ENCODE measurements at regions not wholly inside any gene's neighbourhood (a gene's known extent, or its start where the extent isn't known, plus 50 kb on each side); places are given as distances from the start of the nearest gene placed in this dataset.

DNA sequence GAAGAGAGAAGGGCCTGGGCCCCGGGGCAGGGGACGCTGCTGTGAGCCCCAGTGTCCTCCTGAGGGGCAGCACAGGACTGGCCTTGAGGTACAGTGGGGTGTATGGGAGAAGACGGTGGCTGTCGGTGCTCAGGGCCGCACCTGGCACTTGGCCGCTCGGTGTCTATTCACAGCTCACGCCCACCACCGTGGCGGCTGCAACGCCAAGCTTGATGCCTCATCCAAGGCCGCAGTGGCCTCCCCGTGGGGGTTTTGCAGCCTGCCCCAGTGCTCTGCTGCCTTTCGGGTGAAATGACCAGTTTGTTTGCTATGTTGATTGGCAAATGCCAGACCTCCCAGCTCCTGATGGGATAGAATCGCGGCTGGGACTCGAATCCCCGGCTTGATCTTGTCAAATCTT is 79.5 kb upstream of the SLCO4A1 start:
- no peak for DNase-seq (ENCODE audit: low spot score)

DNA sequence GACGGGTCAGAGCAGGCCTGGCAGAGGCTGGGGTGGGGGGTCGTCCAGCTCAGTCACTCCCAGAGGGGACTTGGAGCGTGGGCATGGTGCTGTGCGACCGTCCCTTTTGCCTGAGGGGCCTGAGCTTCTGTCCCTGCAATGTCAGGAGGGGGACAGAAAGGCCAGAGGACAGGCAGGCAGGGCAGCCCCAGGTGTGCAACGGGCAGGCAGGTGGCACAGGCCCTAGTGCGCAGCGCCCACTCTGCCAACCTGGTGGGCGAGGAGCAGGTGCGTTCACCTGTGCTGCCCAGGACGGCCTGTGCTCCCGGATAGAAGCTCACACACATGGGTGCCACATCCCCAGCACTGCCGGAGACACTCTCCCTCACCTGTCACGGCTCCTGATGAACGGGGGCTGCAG is 78.7 kb upstream of the SLCO4A1 start:
- DNase-seq (ENCODE audit: low spot score), result no peak

DNA sequence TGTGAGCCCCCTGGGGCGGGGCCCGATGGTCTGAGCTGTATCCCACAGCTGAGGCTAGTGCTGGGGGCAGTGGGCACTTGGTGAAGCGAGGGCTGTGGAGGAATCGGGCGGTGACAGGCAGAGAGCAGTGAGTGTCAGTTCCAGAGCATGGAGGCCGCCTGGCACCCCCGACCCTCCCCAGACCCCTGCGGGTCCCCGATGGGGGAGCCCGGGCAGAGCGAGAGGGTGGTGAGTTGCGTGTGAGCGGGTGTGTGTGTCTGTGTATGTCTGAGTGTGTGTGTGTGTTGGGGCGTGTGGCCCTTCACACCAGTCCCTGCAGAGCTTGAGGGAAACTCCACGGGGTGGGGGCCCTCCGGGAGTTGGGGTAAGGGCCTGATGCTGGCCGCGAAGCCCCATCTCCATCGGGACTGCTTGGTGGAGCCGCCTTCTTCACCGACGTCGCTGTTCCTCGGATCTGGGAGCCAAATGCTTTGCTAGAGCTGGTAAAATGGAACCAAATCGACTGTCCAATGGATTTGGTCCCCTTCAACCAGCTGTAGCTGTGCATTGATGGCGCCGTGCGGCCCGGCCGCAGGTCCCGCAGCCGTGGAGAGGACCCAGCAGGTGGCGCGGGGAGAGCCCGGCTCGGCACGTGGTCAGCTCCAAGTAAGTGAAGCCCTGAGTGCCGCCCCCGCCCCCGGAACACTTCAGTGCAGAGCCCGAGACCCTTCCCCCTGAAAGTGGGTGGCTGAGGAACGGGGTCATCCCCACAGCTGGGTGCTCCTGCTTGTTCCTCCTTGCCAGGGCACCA is 77.7 kb upstream of the SLCO4A1 start:
- DNase-seq (ENCODE audit: low spot score), result no peak

DNA sequence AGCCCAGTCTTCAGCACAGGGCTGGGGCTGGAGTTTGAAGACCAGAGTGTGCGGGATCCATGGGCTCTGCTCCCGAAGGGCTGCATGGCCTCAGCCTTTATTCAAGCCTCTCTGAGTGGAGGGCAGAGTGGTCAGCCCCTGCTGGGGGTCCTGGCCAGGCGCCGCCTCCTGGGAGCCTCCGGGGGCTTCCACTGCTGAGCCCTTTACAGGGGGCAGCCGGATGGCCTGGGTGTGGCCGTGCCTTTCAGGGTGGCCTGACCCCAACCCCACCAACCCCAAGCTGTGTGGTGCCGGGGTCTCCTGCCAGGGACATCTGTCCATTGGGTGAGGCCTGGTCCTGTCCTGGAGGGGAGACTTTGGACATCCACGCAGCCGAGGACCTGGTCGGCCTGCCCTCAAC is 76.0 kb upstream of the SLCO4A1 start:
- DNase-seq (ENCODE audit: low spot score), result no peak

DNA sequence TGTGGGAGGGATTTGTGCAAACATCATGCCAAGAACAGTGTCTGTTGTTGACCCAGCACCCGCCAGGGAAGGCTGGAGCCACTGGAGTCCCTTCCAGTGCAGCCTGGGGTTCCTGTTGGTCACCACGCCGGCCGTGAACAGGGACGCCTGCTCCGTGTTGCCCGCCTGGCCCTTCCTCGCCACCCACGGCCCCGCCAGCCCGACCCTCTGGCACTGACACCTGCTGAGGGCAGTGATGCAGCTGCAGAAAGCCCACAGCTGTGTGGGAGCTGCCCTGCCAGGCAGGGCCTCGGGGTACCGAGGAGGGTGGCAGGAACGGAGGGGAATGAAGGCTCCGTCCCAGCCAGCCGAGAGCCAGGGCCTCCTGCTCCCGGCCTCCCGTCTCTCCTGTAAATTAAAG is 75.5 kb upstream of the SLCO4A1 start:
- no peak for DNase-seq (ENCODE audit: low spot score)

- no peak for DNase-seq (ENCODE audit: low spot score)
These were observed 74.9 kb upstream of the SLCO4A1 start for GRCh38 chr20:62567246-62568044.

GRCh38 chr20:62568045-62568389 is 74.3 kb upstream of the SLCO4A1 start:
- DNase-seq (ENCODE audit: low spot score), result no peak

DNA sequence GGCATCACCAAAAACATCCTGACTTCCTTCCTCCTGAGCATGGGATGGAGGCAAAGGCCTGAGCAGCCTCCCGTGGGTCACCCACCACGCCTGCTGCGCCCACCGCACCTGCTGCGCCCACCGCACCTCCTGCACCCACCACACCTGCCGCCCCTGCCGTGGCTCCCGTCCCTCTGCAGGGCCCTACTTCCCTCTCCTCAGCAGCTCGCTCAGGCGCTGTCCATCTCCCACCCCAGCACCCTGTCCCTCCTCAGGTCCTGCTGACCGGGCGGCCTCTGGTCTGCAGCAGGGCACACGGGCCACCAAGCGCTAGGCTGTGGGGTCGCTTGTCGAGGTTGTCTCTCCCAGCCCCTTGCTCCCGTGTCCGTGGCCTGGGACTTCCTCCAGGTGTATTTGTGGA is 72.7 kb upstream of the SLCO4A1 start:
- no peak for DNase-seq (ENCODE audit: low spot score)

GRCh38 chr20:62570403-62570802 is 71.9 kb upstream of the SLCO4A1 start:
- no peak for DNase-seq (ENCODE audit: low spot score)

- no peak for DNase-seq (ENCODE audit: low spot score)
These were observed 71.2 kb upstream of the SLCO4A1 start for GRCh38 chr20:62570897-62571668.

DNA sequence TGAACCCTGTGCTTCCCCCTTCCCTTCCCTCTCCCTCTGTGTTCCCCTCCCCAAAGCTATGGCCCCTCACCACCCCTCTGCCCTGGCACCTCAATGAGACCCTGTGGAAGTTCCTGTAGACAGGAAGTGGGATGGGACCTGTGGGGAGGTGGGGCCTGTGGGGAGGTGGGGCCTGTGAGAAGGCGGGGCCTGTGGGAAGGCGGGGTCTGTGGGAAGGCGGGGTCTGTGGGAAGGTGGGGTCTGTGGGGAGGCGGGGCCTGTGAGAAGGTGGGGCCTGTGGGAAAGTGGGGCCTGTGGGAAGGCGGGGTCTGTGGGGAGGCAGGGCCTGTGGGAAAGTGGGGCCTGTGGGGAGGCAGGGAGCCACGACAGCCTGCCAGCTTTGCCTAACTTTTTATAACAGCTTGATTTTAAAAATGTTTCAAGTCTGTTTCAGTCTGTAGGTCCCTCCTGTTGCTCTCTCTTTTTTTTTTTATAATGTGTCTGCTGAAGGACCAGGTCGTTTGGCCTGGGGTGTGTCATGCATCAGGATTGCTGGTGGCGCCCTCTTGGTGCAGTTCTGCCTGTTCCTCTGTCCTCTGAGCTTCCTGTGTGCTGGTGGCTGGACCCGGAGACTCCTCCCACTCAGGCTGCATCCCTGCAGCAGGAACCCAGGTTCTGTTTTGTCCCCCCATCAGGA is 70.5 kb upstream of the SLCO4A1 start:
- no peak for DNase-seq (ENCODE audit: low spot score)

DNA sequence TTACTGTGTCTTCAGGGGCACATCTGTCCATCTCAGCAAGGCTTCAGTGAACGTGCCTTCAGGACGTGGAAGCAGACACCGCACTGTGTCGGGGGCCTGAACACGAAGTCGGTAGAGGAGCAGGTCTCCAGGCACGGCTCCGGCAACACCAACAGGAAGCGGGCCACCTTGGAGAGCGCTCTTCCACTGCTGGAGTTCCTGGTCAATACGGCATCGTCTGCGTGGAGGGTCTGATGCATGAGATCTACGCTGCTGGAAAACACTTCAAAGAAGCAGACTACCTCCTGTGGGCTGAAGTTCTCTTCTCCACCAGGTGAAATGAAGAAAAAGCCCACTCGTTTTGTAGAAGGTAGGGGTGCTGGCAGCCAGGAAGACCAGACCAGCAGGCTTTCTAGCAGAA is 69.3 kb upstream of the SLCO4A1 start:
- DNase-seq (ENCODE audit: low spot score), result no peak

- no peak for DNase-seq (ENCODE audit: low spot score)
These were observed 68.5 kb upstream of the SLCO4A1 start for GRCh38 chr20:62573817-62574216.

- DNase-seq (ENCODE audit: low spot score), result no peak
These were observed 67.9 kb upstream of the SLCO4A1 start for GRCh38 chr20:62574230-62574993.

DNA sequence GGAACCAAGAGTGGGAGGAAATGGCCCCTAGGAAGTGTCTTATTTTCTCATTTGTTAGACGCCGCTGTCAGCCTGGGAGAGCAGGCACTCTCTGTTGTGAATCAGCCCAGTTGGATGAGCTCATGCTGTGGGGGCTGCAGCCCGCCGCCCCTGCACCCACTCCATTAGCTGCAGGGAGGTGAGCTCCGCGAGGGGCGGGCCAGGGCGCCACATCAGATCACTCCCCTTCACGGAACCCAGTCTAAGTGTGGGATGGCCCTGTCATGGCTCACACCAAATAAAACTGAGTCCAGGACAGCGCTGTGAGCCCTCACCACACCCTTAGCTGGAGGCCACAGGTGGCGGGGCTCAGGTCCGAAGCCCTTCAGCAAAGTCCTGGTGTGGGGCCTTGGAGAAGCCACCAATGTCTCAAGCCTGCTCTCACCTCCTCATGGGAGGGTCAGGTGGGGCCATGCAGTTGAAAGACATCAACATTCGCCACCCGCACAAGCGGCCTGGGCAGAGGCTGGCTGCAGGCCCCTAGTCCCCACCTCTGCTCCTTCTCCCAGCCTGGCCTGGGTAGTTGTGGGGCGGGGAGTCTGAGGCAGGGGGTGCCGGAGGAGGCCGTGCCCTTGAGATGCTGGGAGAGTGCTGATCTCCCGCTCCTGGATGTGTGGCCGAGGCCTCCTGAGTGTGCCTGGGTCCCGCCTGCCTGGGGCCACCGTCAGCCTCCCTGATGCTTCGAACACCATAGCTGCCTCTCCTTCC is 66.2 kb upstream of the SLCO4A1 start:
- DNase-seq (ENCODE audit: low spot score), result no peak

- no peak for DNase-seq (ENCODE audit: low spot score)
These were observed 65.4 kb upstream of the SLCO4A1 start for GRCh38 chr20:62576815-62577489.

DNA sequence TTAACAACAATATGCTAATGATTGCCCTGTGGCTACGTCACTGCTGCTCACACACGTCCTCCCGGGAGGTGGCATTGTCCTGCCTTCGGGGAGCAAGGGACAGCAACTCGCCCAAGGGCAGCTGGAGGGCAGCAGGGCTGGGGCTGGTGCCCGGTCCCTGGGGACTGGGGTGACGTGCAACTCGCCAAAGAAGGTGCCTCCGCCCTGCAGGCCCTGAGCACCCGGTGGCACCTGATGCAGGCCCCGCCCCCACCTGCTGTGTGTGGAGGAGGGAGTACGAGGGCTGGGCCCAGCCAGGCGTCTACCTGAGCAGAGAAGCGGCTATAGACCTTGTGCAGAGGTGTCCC is 64.8 kb upstream of the SLCO4A1 start:
- no peak for DNase-seq (ENCODE audit: low spot score)

- no peak for DNase-seq (ENCODE audit: low spot score)
These were observed 63.9 kb upstream of the SLCO4A1 start for GRCh38 chr20:62578294-62578897.

GRCh38 chr20:62580052-62580451 is 62.3 kb upstream of the SLCO4A1 start:
- no peak for DNase-seq (ENCODE audit: low spot score)

DNA sequence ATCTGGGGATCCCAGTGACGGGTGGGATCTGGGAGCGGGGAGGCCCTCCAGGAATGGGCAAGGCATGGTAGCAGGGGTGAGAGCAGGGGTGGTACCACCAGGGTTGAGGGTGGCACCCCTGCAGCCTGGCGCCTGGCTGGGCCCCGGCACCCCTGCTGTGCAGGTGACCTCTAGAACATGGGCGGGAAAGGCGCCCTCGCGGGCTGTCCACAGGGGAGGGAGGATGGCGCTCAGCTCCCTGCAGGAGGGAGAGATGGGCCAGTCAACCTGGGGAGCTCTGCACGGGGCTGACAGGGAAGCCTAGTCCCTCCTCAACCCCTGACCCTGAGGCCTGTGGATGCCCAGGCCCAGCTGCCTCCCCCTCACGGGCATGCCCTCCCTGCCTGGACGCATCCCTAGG is 61.6 kb upstream of the SLCO4A1 start:
- no peak for DNase-seq (ENCODE audit: low spot score)
